Right atrium auricular region (tissue), 2 donors: ENCODE measurements at regions not wholly inside any gene's neighbourhood (a gene's known extent, or its start where the extent isn't known, plus 50 kb on each side); places are given as distances from the start of the nearest gene placed in this dataset.

Experiments
- DNase-seq: peaks from one replicate; pipeline ENCODE4 v3.0.0-alpha.2; 2019; ENCODE audit warnings: low spot score
- H3K27ac ChIP-seq, 2 donors: fragments of 200-600 bp; sonication (generic); 1 replicate in 1 of 2; 2 replicates in 1 of 2; pipeline ENCODE4 v1.5.1; 2016 to 2019
- H3K27me3 ChIP-seq, 2 donors: fragments of 200-600 bp; sonication (generic); one replicate each; pipeline versions ENCODE4 v1.5.1 to v1.6.0; 2017 to 2019
- H3K36me3 ChIP-seq: fragments of 200-600 bp; sonication (generic); one replicate; pipeline ENCODE4 v1.5.1; 2016
- H3K4me1 ChIP-seq, 2 donors: fragments of 200-600 bp; sonication (generic); one replicate each; pipeline versions ENCODE4 v1.5.1 to v1.6.0; 2017 to 2019
- H3K4me3 ChIP-seq, 2 donors: fragments of 200-600 bp; sonication (generic); 1 replicate in 1 of 2; 2 replicates in 1 of 2; pipeline ENCODE4 v1.5.1; 2017 to 2019; ENCODE audit warnings: mild to moderate bottlenecking in 1 of 2, moderate library complexity in 1 of 2
- H3K9me3 ChIP-seq, 2 donors: fragments of 200-600 bp; sonication (generic); one replicate each; pipeline ENCODE4 v1.5.1; 2019
- TF ChIP-seq, protein P1 (sequence below), 2 donors: fragments of 200-600 bp; sonication (generic); IDR thresholded peaks; one replicate each; pipeline ENCODE4 v1.5.1; 2019; ENCODE audit warnings: antibody characterized with exemption in 2 of 2

DNA sequence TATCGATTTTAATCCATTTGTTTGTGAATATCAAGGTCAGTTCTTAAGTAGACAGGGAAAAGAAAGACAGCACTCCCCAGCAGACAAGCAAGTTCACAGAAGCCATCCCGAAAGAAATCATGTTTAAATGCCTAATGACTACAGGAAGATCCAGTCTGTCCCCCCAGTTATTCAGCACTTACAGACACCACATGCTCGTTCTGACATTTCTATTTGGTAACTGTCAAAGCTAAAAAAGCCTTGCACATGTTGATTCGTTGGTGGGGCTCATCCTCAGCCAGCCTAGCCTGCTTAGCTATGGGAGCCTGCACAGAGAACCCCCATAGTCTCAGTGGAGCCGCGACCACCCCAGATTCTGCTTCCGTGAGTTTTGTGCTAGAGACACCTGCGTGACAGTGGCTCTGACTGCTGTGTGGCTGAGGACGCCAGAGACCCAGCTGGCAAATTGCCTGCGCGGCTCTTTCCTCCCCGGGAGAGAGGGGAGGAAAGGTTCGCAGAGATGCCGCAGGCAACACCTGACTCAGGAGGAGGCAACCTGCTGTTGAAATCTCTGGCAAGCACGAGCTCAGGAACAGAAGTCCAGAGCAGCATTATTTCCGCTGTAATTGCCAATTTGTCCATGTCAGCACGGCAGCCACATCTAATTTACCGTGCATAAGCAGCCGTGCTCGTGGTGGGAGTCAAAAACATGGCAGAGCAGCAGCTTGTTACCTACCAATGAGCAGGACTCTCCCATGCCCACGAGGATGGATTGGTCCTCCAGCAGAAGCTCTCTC is 194.2 kb downstream of the GPAM start:
- H3K9me3 ChIP-seq, result no peaks in the 10 kb centered on the region
- DNase-seq, result no peak
- no peak overlapping the region for H3K27ac ChIP-seq
- no peak overlapping the region for H3K4me3 ChIP-seq
- TF ChIP-seq, protein P1, sequence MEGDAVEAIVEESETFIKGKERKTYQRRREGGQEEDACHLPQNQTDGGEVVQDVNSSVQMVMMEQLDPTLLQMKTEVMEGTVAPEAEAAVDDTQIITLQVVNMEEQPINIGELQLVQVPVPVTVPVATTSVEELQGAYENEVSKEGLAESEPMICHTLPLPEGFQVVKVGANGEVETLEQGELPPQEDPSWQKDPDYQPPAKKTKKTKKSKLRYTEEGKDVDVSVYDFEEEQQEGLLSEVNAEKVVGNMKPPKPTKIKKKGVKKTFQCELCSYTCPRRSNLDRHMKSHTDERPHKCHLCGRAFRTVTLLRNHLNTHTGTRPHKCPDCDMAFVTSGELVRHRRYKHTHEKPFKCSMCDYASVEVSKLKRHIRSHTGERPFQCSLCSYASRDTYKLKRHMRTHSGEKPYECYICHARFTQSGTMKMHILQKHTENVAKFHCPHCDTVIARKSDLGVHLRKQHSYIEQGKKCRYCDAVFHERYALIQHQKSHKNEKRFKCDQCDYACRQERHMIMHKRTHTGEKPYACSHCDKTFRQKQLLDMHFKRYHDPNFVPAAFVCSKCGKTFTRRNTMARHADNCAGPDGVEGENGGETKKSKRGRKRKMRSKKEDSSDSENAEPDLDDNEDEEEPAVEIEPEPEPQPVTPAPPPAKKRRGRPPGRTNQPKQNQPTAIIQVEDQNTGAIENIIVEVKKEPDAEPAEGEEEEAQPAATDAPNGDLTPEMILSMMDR (IDR thresholded peaks at IDR 0.05), result no peak
- H3K36me3 ChIP-seq, result no peaks in the 10 kb centered on the region
- H3K4me1 ChIP-seq, result no peaks in the 10 kb centered on the region
- no peaks in the 10 kb centered on the region for H3K27me3 ChIP-seq

DNA sequence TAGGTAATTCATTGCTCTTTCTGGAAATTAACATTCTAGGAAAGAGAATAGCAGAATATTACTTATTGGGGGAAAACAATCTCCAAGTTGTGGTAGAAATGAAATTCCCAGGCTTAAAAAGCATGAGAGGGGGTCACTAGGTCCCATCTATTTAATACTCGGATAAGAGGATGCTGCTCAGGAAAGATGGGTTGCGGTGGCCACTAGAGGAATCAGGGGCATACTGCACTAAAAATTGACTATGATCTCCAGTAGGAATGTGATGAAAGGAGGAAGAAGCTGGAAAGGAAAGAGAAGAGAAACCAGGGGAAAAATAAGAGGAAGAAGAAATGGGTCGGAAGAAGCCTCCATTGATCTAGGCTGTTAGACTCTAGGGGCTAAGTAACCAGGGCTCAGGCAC is 192.8 kb downstream of the GPAM start:
- no peaks in the 10 kb centered on the region for H3K4me1 ChIP-seq
- no peaks in the 10 kb centered on the region for H3K36me3 ChIP-seq
- TF ChIP-seq, protein P1 (IDR thresholded peaks at IDR 0.05), result peak in 1 of 2 donors; percentile 32
- no peaks in the 10 kb centered on the region for H3K9me3 ChIP-seq
- no peak overlapping the region for H3K27ac ChIP-seq
- no peaks in the 10 kb centered on the region for H3K27me3 ChIP-seq
- DNase-seq, result no peak
- H3K4me3 ChIP-seq, result no peak overlapping the region

DNA sequence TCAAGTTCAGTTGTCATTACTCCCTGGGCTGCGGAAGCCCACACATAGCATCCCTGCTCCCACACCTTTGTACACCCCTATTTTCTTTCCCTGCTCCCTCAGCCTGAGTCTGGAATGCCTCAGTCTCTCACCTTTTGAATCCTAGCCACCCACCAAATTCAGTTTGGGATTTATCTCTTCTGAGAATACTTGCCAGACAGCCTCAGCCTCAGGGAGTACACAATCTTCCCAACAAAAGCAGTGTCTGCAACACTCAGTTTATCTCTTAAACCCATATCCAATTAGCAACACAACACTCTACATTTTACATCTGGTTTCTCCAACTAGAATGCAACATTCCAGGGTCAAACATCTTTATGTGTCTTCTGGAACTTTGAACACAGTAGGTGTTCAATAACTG is 190.2 kb downstream of the GPAM start:
- TF ChIP-seq, protein P1 (IDR thresholded peaks at IDR 0.05), result no peak
- H3K9me3 ChIP-seq, result no peaks in the 10 kb centered on the region
- no peak overlapping the region for H3K4me3 ChIP-seq
- no peak for DNase-seq
- no peaks in the 10 kb centered on the region for H3K27me3 ChIP-seq
- H3K36me3 ChIP-seq, result no peaks in the 10 kb centered on the region
- no peaks in the 10 kb centered on the region for H3K4me1 ChIP-seq
- no peak overlapping the region for H3K27ac ChIP-seq

- TF ChIP-seq, protein P1 (IDR thresholded peaks at IDR 0.05), result no peak
- H3K27ac ChIP-seq, result no peak overlapping the region
- no peaks in the 10 kb centered on the region for H3K27me3 ChIP-seq
- H3K4me3 ChIP-seq, result no peak overlapping the region
- no peaks in the 10 kb centered on the region for H3K36me3 ChIP-seq
- no peaks in the 10 kb centered on the region for H3K9me3 ChIP-seq
- no peak for DNase-seq
- H3K4me1 ChIP-seq, result no peaks in the 10 kb centered on the region
Measured at GRCh38 chr10:111993872-111994426, 189.6 kb downstream of the GPAM start.

DNA sequence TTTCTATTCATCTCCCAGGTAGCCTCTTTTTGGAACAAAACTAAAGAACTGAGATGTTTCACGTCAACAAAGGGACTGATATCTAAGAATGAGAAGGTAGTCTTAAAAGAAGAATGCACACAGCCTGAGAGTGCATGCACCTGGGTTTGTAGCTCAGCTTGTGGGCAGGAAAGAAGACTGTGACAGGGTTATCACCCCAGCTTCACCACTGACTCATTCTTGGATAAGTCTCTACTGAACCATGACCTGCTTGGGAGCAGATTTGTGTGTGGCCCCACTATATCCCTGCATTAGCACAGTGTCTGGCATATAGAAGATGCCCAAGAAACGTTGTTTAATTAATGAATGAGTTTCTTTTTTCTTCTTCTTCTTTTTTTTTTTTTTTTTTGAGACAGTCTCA is 187.5 kb downstream of the GPAM start:
- Histone ChIP-seq H3K4me1 (no peaks in the 10 kb centered on the region), H3K4me3 (no peak overlapping the region), H3K36me3 (no peaks in the 10 kb centered on the region), H3K9me3 (no peaks in the 10 kb centered on the region), H3K27ac (no peak overlapping the region), H3K27me3 (no peaks in the 10 kb centered on the region)
- DNase-seq, result no peak
- TF ChIP-seq, protein P1 (IDR thresholded peaks at IDR 0.05), result no peak
